SK-N-MC (cell line): ENCODE measurements at regions not wholly inside any gene's neighbourhood (a gene's known extent, or its start where the extent isn't known, plus 50 kb on each side); places are given as distances from the start of the nearest gene placed in this dataset.

Experiments
- DNase-seq: peaks from one replicate; pipeline ENCODE4 v3.0.0-alpha.2; 2011; ENCODE audit warnings: low read depth, low spot score
- H3K27ac ChIP-seq: fragments of 200-600 bp; sonication (generic); 2 replicates; pipeline ENCODE4 v1.5.1; 2016; ENCODE audit warnings: mixed run types
- H3K36me3 ChIP-seq: fragments of 200-600 bp; sonication (generic); 2 replicates; pipeline ENCODE4 v1.6.1; 2017; ENCODE audit warnings: antibody characterized with exemption, low read length, mixed read lengths; ENCODE audit not compliant: insufficient read depth
- H3K4me3 ChIP-seq: fragments of 200-600 bp; sonication (generic); 2 replicates; pipeline ENCODE4 v1.5.1; 2016
- H3K9ac ChIP-seq: fragments of 200-600 bp; sonication (generic); 2 replicates; pipeline ENCODE4 v1.8.0; 2017; ENCODE audit warnings: mixed run types, mixed read lengths; ENCODE audit not compliant: insufficient read length
- H3K9me3 ChIP-seq: fragments of 200-600 bp; sonication (generic); 2 replicates; pipeline ENCODE4 v1.6.1; 2017; ENCODE audit warnings: low read depth, mild to moderate bottlenecking, antibody characterized with exemption, low read length, moderate library complexity, mixed read lengths
- EZH2 ChIP-seq: fragments of 200-600 bp; sonication (generic); IDR thresholded peaks from one replicate; pipeline ENCODE4 v1.6.1; 2017; ENCODE audit warnings: antibody characterized with exemption
- FOXP2 ChIP-seq: optimal IDR thresholded peaks from 2 replicates; pipeline ENCODE3; 2011; ENCODE audit warnings: mild to moderate bottlenecking, moderate library complexity; ENCODE audit not compliant: insufficient read depth; ENCODE audit errors: extremely low read length, control extremely low read depth
- POLR2AphosphoS5 ChIP-seq: IDR thresholded peaks from 2 replicates; pipeline ENCODE4 v1.6.1; 2012; ENCODE audit warnings: mild to moderate bottlenecking, low read depth, low read length, borderline replicate concordance

- no peak for DNase-seq
- Histone ChIP-seq H3K36me3 (no peaks in the 10 kb centered on the region), H3K9me3 (no peaks in the 10 kb centered on the region), H3K9ac (no peak overlapping the region), H3K4me3 (no peak overlapping the region), H3K27ac (no peak overlapping the region)
- TF ChIP-seq FOXP2: no peak
- no peak for TF ChIP-seq POLR2AphosphoS5
- TF ChIP-seq EZH2: no peak
Observed at GRCh38 chr2:239475161-239476028, 74.6 kb upstream of the HDAC4 start.

GRCh38 chr2:239473211-239473805 is 72.5 kb upstream of the HDAC4 start:
- TF ChIP-seq EZH2: no peak
- no peak for TF ChIP-seq POLR2AphosphoS5
- TF ChIP-seq FOXP2: no peak
- Histone ChIP-seq H3K27ac (no peak overlapping the region), H3K9me3 (no peaks in the 10 kb centered on the region), H3K9ac (no peak overlapping the region), H3K4me3 (no peak overlapping the region), H3K36me3 (no peaks in the 10 kb centered on the region)
- DNase-seq: no peak

GRCh38 chr2:239472235-239472775 is 71.5 kb upstream of the HDAC4 start:
- H3K9ac ChIP-seq: no peak overlapping the region
- H3K27ac ChIP-seq: no peak overlapping the region
- no peak for DNase-seq
- TF ChIP-seq FOXP2: no peak
- no peak for TF ChIP-seq POLR2AphosphoS5
- TF ChIP-seq EZH2: no peak
- no peak overlapping the region for H3K4me3 ChIP-seq
- H3K36me3 ChIP-seq: no peaks in the 10 kb centered on the region
- no peaks in the 10 kb centered on the region for H3K9me3 ChIP-seq

- H3K9me3 ChIP-seq: no peaks in the 10 kb centered on the region
- no peak for DNase-seq
- TF ChIP-seq EZH2 (no peak), POLR2AphosphoS5 (no peak), FOXP2 (no peak)
- no peak overlapping the region for H3K27ac ChIP-seq
- H3K4me3 ChIP-seq: no peak overlapping the region
- no peaks in the 10 kb centered on the region for H3K36me3 ChIP-seq
- H3K9ac ChIP-seq: no peak overlapping the region
Observed at GRCh38 chr2:239471011-239471792, 70.4 kb upstream of the HDAC4 start.

GRCh38 chr2:239470151-239470900 is 69.5 kb upstream of the HDAC4 start:
- H3K9ac ChIP-seq: no peak overlapping the region
- no peak for DNase-seq
- no peak overlapping the region for H3K4me3 ChIP-seq
- no peaks in the 10 kb centered on the region for H3K9me3 ChIP-seq
- TF ChIP-seq EZH2: no peak
- TF ChIP-seq FOXP2: no peak
- no peak for TF ChIP-seq POLR2AphosphoS5
- H3K36me3 ChIP-seq: no peaks in the 10 kb centered on the region
- H3K27ac ChIP-seq: no peak overlapping the region

- TF ChIP-seq POLR2AphosphoS5: no peak
- no peak for TF ChIP-seq FOXP2
- TF ChIP-seq EZH2: no peak
- Histone ChIP-seq H3K36me3 (no peaks in the 10 kb centered on the region), H3K27ac (no peak overlapping the region), H3K4me3 (no peak overlapping the region), H3K9ac (no peak overlapping the region), H3K9me3 (no peaks in the 10 kb centered on the region)
- no peak for DNase-seq
Observed at GRCh38 chr2:239469106-239469960, 68.5 kb upstream of the HDAC4 start.
